Astrocyte of the spinal cord (primary cell): ENCODE measurements at regions not wholly inside any gene's neighbourhood (a gene's known extent, or its start where the extent isn't known, plus 50 kb on each side); places are given as distances from the start of the nearest gene placed in this dataset.
"Not testable (repeated sequence)": the region's sequence is repeated elsewhere in the genome, so short reads cannot be mapped to it uniquely, and the experiment has no call there.

Experiments
- DNase-seq: peaks from one replicate; pipeline ENCODE4 v3.0.0; 2011; ENCODE audit warnings: low read depth, low spot score
- H3K4me3 ChIP-seq: 2 replicates; pipeline ENCODE4 v1.5.1; 2011; ENCODE audit warnings: low read depth, mild to moderate bottlenecking, low read length, moderate library complexity
- CTCF ChIP-seq: IDR thresholded peaks from 2 replicates; pipeline ENCODE4 v1.5.1; 2012; ENCODE audit warnings: low read depth, mild to moderate bottlenecking, low read length, inconsistent platforms
- in situ Hi-C: cut with HindIII; loops from 2 replicates; pipeline ENCODE4 v1.10.0; 2017; ENCODE audit warnings: low sequenced_read_pairs

DNA sequence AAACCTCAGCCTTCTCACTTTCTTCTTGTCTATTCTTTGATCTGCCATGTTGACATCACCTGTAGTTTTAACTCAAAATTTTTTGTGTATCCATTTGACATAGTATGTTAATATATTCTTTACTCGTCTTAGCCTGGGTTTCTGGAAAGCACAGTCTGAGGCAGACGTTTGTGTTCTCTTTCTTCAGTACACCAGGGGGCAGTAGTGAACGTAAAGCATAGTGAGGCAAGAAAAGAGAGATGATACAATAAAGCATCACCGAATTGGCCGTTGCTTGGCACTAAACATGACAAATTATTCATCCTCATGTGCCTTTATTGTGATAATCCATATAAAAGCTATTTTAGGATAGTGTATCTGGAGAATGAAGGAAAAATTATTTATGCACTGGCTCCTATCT lies 141.0 kb upstream of the MYRIP start:
- no peak overlapping the region for H3K4me3 ChIP-seq
- TF ChIP-seq CTCF: peak; percentile 66
- in situ Hi-C loops: no loop called here
- DNase-seq: peak; percentile 37

DNA sequence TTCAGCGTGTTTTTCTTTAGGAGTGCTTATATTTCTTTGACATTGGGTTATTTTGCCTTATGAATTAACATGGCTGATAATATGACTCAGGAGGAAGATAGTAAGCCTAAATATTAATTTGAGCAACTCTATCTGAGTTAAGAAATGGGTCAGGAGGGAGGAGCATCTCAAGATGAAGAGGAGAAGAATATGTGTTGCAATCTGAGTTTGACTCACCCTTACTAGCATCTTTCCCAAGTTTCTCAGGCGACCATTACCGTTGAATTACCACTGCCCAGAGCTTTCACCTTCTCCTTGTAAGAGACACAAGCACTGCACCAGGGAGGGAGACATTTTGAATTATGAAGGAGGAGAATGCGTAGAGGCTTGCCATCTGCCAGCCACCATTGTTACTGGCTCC lies 138.3 kb upstream of the MYRIP start:
- no peak overlapping the region for H3K4me3 ChIP-seq
- no peak for TF ChIP-seq CTCF
- no peak for DNase-seq
- in situ Hi-C loops: no loop called here

GRCh38 chr3:39671600-39671999 lies 137.8 kb upstream of the MYRIP start:
- no peak for TF ChIP-seq CTCF

DNA sequence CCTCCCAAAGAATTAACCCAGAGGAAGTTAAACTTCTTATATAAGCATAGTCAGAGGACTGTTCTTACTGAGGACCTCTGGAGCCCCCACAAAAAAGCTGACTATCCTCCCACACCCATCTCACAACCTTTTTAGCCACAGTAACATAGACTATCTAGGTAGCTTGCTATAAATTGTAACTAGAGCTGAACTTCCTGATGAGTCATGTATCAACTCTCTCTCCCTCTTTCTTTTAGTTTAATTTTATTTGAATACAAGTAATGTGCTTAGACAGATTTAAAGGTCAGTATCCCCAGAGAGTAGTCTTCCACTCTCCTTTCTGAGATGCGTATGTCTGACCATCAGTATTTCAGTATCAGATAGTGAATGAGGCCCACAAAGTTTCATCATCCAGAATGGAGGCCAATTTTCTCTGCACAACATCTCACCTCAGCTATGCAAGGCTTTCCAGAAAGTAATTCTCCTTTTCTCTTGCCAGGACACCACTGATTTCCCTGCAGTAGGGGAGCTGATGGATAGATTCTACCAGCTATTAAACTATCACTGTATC lies 104.0 kb upstream of the MYRIP start:
- H3K4me3 ChIP-seq: no peak overlapping the region
- TF ChIP-seq CTCF: no peak
- in situ Hi-C loops: no loop called here

More at GRCh38 chr3:39671600-39671999, 137.8 kb upstream of the MYRIP start:
- in situ Hi-C loops: no loop called here
- DNase-seq: no peak
- H3K4me3 ChIP-seq: no peak overlapping the region

DNA sequence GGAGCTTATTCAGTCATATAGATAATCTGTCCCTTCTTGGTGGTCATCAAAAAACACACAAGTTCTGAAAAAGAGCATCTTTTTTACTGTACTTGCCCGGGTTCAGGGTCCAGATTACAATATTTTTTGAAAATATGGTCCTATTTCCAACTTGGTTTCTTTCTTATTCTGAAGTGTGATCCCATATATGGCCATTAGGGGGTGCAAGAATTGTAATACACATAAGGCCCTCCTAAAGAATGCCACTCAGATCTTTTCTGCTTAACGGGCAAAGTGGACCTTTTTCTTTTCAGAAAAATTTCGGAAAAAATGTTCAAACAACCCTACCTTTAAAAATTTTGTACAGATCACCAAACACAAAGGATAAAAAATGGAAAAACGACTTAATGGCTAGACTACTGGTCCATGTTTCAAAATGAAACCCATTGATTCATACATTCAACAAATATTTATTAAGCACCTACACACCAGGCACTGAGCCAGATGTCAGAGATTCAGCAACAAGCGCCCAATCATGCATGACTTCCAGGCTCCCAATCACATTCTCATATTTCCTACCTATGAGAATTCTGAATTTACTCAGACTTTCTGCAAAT lies 102.0 kb upstream of the MYRIP start:
- peak; percentile 53 for DNase-seq
- H3K4me3 ChIP-seq: no peak overlapping the region
- in situ Hi-C loops: no loop called here
- TF ChIP-seq CTCF: peak; percentile 72

More for the DNA sequence above, 104.0 kb upstream of the MYRIP start:
- DNase-seq: peak; percentile 15

- no peak for DNase-seq
- H3K4me3 ChIP-seq: no peak overlapping the region
- in situ Hi-C loops: no loop called here
- no peak for TF ChIP-seq CTCF
Observed at GRCh38 chr3:39712413-39713048, 96.9 kb upstream of the MYRIP start.

GRCh38 chr3:39713341-39713740 lies 96.1 kb upstream of the MYRIP start:
- H3K4me3 ChIP-seq, DNase-seq, in situ Hi-C loops: not testable (repeated sequence)
